ENCODE measurements at regions not wholly inside any gene's neighbourhood (a gene's known extent, or its start where the extent isn't known, plus 50 kb on each side); places are given as distances from the start of the nearest gene placed in this dataset.

DNA sequence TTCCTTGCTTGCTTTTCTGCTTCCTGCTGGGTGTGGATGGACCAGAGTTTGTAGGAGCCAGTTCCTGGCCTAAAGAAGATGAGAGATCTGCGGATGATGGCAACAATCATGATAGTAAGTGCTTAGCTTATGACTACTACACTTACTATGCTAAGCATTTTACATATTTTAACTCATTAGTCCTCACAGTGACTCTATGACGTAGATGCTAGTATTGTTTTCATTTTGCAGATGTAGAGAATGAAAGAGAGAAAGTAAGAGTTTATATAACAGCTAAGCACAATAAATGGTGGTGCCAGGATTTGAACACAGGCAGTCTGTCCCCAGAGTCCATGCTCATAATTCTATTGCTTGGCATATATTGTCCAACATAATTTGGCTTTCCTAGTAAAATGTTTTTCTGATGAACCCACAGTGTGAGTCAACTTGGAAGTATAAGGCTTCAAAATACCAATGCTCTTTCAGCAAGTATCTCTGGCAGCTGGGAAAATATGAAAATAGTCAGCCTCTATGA, 363.2 kb upstream of the DDHD1 start:
- DNase-seq (ENCODE audit: low spot score): no peak

DNA sequence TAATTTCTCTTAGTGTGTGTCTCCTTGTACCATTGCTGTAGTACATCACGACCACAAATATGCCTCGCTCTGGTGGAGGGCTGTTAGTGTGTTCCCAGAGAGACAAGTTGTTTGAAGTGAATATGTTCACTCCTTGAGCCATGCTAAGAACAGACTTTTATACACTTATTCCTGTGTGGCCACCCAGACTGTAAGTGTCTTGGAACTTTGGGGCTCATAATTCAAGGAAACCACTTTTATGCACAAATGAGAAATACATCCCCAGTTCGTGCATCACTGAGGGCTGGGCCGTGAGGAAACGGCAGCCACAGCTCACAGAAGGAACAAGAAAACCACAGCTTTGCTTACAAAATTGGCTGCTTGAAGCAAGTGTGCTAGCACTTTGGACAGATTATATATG, 362.2 kb upstream of the DDHD1 start:
- no peak for DNase-seq (ENCODE audit: low spot score)

GRCh38 chr14:53514197-53514596, 361.1 kb upstream of the DDHD1 start:
- no peak for DNase-seq (ENCODE audit: low spot score)

GRCh38 chr14:53510281-53510912, 357.3 kb upstream of the DDHD1 start:
- no peak for DNase-seq (ENCODE audit: low spot score)

GRCh38 chr14:53509276-53510244, 356.4 kb upstream of the DDHD1 start:
- peak; percentile 54 for DNase-seq (ENCODE audit: low spot score)

DNA sequence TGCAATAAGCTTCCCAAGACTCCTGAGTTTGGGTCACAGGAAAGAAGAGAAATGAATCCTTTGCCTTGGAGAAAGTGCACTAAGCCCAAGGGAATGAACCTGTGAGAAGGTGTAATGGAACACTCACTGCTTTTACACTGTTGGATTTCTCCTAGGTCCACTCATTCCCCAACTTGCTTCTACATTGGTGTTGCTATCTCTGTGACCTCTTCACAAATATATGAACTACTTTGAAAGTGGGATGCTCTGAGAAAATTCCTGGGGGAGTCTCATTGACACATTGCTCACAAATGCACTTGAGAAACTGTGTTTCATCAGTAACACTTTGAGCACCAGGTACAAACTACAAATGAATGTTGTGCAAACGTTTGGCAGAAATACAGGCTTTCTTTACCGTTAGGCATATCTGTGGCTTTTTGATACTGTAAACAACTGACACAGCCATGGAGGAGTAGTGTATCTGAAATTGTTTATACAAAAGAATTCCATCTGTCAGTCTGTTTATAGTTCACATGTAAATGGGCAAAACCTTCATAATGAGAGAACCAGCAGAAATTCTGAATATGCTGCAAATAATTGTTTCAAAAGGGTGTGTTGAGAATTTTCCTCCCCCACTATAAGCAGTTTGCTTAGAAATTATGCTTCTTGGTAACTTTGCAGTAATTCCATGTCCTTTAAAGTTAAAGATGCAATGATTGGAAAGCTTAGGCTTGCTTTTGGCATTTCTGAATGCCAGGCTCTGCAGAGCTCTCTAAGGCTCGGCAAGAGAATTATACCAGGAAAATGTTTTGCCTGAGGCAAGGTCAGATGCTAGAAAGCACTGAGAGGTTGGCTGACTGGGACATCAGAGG, 348.5 kb upstream of the DDHD1 start:
- DNase-seq (ENCODE audit: low spot score): no peak

DNA sequence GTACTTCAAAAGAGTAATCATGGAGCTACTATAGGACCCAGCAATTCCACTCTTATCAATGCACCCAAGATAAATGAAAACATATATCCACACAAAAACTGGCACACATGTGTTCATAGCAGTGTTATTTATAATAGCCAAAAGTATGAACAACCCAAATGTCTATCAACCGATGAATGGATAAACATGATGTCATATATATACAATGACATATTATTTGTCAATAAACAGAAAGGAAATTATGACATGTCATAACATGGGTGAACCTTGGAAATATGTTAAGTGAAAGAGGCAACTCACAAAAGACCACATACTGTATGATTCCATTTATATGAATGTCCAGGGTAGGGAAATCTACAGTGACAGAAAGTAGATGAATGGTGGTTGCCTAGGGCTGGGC, 347.1 kb upstream of the DDHD1 start:
- no peak for DNase-seq (ENCODE audit: low spot score)

- DNase-seq (ENCODE audit: low spot score): no peak
Observed at GRCh38 chr14:53496668-53497067, 343.5 kb upstream of the DDHD1 start.

GRCh38 chr14:53495846-53496343, 342.8 kb upstream of the DDHD1 start:
- DNase-seq (ENCODE audit: low spot score): no peak

DNA sequence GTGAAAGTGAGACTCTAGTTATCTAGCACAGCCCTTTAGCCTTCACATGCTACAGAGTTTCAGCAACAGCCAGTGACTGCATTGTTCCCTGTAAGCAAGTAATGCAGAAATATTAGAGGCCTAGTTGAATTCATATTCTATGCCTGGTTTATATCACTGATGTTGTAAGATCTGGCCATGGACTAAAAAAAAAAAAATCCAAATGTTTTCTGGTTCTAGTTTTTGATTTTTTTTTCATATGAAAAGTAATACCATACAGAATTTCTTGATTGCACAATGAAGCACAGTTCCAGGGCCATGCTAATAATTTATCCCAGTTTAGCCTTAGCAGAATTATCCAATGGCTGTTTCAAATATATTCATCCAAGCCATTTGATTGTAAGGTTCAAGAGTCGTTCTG, 341.5 kb upstream of the DDHD1 start:
- DNase-seq (ENCODE audit: low spot score): no peak

GRCh38 chr14:53493860-53494259, 340.7 kb upstream of the DDHD1 start:
- DNase-seq (ENCODE audit: low spot score): no peak

DNA sequence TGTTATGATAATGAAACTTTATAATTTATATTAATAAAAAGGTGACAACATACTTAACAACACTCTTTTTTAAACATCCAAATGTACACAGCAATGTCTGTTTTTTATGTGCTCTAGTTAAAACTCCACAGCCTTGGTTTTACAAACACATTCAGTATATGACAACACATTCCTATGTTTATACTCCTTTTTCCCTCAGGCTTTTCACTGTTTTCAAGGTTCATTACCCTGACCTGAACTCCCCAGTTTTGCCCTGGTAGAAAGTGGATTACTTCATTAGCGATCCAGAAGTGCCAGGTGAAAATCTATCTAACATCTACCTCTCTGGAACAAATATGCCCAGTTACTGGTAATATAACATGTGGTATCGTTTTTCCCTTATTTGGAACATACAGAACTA, 340.2 kb upstream of the DDHD1 start:
- no peak for DNase-seq (ENCODE audit: low spot score)

DNA sequence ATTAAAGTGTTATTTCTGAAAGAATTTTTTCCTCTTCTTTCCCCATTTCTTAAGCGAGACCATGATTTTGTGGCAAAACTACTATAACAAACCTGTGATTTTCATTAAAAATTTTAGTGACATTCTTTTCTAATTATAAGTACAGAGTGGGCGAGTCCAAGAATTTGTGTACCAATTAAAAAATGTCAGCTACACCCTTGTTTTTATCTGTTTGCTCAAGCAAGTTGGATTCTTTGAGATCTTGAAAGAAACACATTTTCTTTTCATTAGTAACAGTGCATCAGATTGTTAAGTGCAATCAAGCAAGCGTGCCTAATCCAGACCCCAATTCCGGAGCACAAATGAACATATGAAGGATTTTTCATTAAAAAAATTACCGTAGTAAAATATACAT, 338.8 kb upstream of the DDHD1 start:
- DNase-seq (ENCODE audit: low spot score): no peak

DNA sequence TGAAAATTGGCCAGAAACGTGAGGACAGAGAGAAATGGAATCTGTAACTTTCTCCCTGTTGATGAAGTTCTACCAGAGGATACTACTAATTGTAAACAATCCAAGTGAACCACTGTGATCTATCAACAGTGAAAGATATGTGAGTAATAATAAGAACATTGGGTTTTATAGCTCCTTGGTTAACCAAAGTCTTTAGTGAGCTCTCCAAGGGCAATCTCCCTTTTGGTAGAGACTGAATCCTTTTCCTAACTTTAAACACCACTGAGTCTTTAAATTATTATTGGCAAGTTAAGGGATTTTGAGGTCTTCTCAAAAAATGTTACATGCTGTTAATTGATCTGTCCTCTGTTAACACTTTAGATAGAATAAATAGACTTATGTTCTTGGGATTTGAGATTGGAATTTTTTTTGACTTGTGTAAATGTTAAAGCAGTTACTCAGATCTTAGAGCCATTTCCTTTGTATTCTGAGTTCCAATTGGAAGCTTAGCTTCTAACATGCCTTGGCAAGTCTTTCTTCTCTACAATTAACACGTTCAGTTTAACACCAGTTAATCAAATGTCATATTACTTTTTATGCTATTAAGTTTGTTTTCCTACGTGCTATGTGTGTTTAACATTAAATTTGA, 338.2 kb upstream of the DDHD1 start:
- no peak for DNase-seq (ENCODE audit: low spot score)

DNA sequence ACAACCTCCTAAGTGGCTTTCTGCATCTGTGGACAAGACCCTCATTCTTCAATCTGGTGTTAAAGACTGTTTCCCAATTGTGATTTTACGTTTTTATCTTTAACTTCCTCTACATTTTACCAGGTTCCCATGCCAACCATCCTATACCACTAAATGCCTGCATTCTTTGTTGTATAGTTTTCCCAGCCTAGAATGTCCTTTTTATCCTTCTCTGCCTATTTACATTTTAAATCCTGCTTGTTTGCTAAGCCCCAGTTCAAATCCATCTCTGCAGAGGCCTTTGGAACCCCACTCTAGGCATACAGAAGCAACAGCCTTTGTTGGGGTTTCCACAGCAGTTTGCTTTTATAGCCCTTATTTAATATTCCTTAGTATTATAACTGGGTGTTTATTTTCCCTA, 325.1 kb upstream of the DDHD1 start:
- DNase-seq (ENCODE audit: low spot score): no peak

- no peak for DNase-seq (ENCODE audit: low spot score)
Observed at GRCh38 chr14:53473480-53473879, 320.4 kb upstream of the DDHD1 start.

DNA sequence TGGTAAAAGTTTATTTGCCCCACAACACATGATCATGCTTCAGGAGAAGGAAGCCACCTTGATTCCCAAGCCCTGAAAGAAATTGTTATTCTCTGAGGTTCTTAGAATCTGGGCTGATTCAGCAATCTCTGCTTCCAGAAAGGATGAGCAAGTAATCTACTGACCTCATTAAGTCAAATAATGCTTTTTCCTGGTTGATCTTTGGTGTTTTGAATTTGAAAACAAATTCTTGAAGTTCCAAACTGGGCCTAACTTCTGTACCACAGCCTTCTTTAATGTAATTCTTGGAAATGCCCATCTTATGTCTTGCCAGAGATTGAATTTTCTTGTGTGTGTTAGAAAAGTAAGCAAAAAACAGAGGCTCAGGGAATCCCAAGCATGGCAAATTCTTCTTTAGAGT, 319.2 kb upstream of the DDHD1 start:
- no peak for DNase-seq (ENCODE audit: low spot score)

DNA sequence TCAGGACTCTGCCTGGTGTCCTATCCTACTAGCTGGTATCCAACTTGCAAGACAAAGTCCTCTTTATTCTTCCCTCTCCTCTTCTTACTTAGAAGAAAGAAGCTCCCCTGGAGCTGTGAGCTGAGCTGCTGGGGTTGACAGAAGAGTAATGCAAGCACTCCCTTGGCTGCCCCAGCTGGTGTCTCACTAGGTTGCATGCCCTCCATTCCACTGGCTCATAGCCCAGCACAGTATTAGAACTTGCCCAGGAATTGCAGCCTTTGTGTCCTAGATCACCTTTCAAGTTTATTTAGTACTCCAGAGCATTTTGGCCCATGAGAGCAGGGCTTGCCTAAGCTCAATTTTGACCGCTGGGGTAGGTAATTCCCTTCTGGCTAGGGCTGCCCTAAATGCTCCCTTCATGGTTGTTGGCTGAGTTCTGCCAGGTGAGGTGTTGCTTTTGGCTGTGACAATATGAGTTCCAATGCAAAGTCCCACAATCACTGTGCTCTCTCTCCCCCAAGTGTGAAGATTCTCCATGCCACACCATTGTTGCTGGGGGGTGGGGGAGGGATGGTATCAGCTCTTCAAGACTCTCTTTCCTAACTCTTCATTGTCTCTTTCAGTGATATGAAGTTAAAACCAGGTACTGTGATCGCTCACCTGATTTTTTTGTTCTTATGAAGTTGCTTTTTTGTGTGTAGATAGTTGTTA, 317.4 kb upstream of the DDHD1 start:
- no peak for DNase-seq (ENCODE audit: low spot score)

GRCh38 chr14:53468876-53469275, 315.8 kb upstream of the DDHD1 start:
- DNase-seq (ENCODE audit: low spot score): no peak

GRCh38 chr14:53464376-53464775, 311.3 kb upstream of the DDHD1 start:
- no peak for DNase-seq (ENCODE audit: low spot score)
